WTC11 (cell line): ENCODE measurements at regions not wholly inside any gene's neighbourhood (a gene's known extent, or its start where the extent isn't known, plus 50 kb on each side); places are given as distances from the start of the nearest gene placed in this dataset.

ENCODE experiments used
- ESRRA ChIP-seq: sonication (generic); formaldehyde crosslinking; IDR thresholded peaks from 2 replicates; pipeline ENCODE4 v1.8.1; 2022; ENCODE audit warnings: mild to moderate bottlenecking, missing genetic modification reagents, borderline replicate concordance
- FOXJ3 ChIP-seq: sonication (generic); formaldehyde crosslinking; IDR thresholded peaks from 2 replicates; pipeline ENCODE4 v1.9.0; 2021; ENCODE audit warnings: missing genetic modification reagents, mild to moderate bottlenecking, borderline replicate concordance
- FOXK1 ChIP-seq: sonication (generic); formaldehyde crosslinking; IDR thresholded peaks from 2 replicates; pipeline ENCODE4 v1.8.0; 2022; ENCODE audit warnings: mild to moderate bottlenecking, moderate library complexity, missing genetic modification reagents
- IRF2 ChIP-seq: sonication (generic); formaldehyde crosslinking; IDR thresholded peaks from 2 replicates; pipeline ENCODE4 v1.8.0; 2022; ENCODE audit warnings: low read depth, missing genetic modification reagents, borderline replicate concordance
- RELA ChIP-seq: sonication (generic); formaldehyde crosslinking; IDR thresholded peaks from 2 replicates; pipeline ENCODE4 v1.8.1; 2022; ENCODE audit warnings: missing genetic modification reagents, mild to moderate bottlenecking, borderline replicate concordance
- TCF7 ChIP-seq: sonication (generic); formaldehyde crosslinking; IDR thresholded peaks from 2 replicates; pipeline ENCODE4 v1.8.0; 2022; ENCODE audit warnings: mild to moderate bottlenecking, low read depth, missing genetic modification reagents, moderate library complexity
- ZNF423 ChIP-seq: fragments of 250-450 bp; sonication (Bioruptor Pico); IDR thresholded peaks from 2 replicates; pipeline ENCODE4 v2.1.2; 2022; ENCODE audit warnings: mild to moderate bottlenecking, moderate library complexity
- TF ChIP-seq, protein P1 (sequence below): fragments of 200-600 bp; IDR thresholded peaks from 2 replicates; pipeline ENCODE4 v1.8.0; 2022; ENCODE audit warnings: antibody characterized with exemption
- TF ChIP-seq, protein P2 (sequence below): sonication (generic); formaldehyde crosslinking; IDR thresholded peaks from 2 replicates; pipeline ENCODE4 v1.8.0; 2022; ENCODE audit warnings: mild to moderate bottlenecking, missing genetic modification reagents
- TF ChIP-seq, protein P3 (sequence below): sonication (generic); formaldehyde crosslinking; conservative IDR thresholded peaks from 2 replicates; pipeline ENCODE4 v1.8.1; 2022; ENCODE audit warnings: mild to moderate bottlenecking, missing genetic modification reagents
- TF ChIP-seq, protein P4 (sequence below): sonication (generic); formaldehyde crosslinking; conservative IDR thresholded peaks from 2 replicates; pipeline ENCODE4 v1.8.1; 2023; ENCODE audit warnings: mild to moderate bottlenecking, low read depth, missing genetic modification reagents, moderate library complexity
- TF ChIP-seq, protein P5 (sequence below): sonication (generic); formaldehyde crosslinking; IDR thresholded peaks from 2 replicates; pipeline ENCODE4 v1.8.1; 2023; ENCODE audit warnings: mild to moderate bottlenecking, missing genetic modification reagents, moderate library complexity
- TF ChIP-seq, protein P6 (sequence below): fragments of 250-450 bp; sonication (Bioruptor Pico); IDR thresholded peaks from 2 replicates; pipeline ENCODE4 v2.1.2; 2022; ENCODE audit warnings: mild to moderate bottlenecking, moderate library complexity

DNA sequence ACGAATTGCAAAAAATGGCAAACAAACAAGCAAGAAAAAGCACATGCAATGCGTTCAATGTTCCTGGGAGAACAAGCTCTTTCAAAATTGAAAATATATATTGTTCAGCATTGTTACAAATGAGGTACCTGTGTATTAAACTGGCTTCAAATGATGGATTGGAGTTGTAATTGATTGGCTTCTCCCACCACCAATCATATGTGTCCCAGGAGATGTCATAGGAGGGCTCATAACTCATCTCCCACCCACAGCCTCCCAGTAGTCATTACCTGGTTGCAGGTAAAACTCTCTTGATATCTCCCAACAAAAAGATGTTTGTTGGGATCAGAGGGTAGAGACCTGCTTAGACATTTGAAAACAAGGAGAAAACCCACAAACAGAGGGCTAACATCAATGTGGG is 302.9 kb downstream of the BAMBI start:
- TF ChIP-seq, protein P1, sequence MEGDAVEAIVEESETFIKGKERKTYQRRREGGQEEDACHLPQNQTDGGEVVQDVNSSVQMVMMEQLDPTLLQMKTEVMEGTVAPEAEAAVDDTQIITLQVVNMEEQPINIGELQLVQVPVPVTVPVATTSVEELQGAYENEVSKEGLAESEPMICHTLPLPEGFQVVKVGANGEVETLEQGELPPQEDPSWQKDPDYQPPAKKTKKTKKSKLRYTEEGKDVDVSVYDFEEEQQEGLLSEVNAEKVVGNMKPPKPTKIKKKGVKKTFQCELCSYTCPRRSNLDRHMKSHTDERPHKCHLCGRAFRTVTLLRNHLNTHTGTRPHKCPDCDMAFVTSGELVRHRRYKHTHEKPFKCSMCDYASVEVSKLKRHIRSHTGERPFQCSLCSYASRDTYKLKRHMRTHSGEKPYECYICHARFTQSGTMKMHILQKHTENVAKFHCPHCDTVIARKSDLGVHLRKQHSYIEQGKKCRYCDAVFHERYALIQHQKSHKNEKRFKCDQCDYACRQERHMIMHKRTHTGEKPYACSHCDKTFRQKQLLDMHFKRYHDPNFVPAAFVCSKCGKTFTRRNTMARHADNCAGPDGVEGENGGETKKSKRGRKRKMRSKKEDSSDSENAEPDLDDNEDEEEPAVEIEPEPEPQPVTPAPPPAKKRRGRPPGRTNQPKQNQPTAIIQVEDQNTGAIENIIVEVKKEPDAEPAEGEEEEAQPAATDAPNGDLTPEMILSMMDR, result no peak
- TF ChIP-seq TCF7 (CRISPR knock-in tag) (no peak), IRF2 (CRISPR knock-in tag) (no peak), ZNF423 (CRISPR knock-in tag) (no peak), ESRRA (no peak), FOXJ3 (CRISPR knock-in tag) (no peak), RELA (CRISPR knock-in tag) (no peak), FOXK1 (CRISPR knock-in tag) (no peak)
- TF ChIP-seq, protein P2, sequence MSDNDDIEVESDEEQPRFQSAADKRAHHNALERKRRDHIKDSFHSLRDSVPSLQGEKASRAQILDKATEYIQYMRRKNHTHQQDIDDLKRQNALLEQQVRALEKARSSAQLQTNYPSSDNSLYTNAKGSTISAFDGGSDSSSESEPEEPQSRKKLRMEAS (CRISPR knock-in tag), result no peak
- TF ChIP-seq, protein P3, sequence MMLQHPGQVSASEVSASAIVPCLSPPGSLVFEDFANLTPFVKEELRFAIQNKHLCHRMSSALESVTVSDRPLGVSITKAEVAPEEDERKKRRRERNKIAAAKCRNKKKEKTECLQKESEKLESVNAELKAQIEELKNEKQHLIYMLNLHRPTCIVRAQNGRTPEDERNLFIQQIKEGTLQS (CRISPR knock-in tag), result no peak
- TF ChIP-seq, protein P4, sequence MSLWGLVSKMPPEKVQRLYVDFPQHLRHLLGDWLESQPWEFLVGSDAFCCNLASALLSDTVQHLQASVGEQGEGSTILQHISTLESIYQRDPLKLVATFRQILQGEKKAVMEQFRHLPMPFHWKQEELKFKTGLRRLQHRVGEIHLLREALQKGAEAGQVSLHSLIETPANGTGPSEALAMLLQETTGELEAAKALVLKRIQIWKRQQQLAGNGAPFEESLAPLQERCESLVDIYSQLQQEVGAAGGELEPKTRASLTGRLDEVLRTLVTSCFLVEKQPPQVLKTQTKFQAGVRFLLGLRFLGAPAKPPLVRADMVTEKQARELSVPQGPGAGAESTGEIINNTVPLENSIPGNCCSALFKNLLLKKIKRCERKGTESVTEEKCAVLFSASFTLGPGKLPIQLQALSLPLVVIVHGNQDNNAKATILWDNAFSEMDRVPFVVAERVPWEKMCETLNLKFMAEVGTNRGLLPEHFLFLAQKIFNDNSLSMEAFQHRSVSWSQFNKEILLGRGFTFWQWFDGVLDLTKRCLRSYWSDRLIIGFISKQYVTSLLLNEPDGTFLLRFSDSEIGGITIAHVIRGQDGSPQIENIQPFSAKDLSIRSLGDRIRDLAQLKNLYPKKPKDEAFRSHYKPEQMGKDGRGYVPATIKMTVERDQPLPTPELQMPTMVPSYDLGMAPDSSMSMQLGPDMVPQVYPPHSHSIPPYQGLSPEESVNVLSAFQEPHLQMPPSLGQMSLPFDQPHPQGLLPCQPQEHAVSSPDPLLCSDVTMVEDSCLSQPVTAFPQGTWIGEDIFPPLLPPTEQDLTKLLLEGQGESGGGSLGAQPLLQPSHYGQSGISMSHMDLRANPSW (CRISPR knock-in tag), result no peak
- TF ChIP-seq, protein P5, sequence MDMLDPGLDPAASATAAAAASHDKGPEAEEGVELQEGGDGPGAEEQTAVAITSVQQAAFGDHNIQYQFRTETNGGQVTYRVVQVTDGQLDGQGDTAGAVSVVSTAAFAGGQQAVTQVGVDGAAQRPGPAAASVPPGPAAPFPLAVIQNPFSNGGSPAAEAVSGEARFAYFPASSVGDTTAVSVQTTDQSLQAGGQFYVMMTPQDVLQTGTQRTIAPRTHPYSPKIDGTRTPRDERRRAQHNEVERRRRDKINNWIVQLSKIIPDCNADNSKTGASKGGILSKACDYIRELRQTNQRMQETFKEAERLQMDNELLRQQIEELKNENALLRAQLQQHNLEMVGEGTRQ (CRISPR knock-in tag), result no peak
- TF ChIP-seq, protein P6, sequence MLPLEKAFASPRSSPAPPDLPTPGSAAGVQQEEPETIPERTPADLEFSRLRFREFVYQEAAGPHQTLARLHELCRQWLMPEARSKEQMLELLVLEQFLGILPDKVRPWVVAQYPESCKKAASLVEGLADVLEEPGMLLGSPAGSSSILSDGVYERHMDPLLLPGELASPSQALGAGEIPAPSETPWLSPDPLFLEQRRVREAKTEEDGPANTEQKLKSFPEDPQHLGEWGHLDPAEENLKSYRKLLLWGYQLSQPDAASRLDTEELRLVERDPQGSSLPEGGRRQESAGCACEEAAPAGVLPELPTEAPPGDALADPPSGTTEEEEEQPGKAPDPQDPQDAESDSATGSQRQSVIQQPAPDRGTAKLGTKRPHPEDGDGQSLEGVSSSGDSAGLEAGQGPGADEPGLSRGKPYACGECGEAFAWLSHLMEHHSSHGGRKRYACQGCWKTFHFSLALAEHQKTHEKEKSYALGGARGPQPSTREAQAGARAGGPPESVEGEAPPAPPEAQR, result no peak
